C4-2B (cell line): ENCODE measurements at regions not wholly inside any gene's neighbourhood (a gene's known extent, or its start where the extent isn't known, plus 50 kb on each side); places are given as distances from the start of the nearest gene placed in this dataset.
"Not testable (repeated sequence)": the region's sequence is repeated elsewhere in the genome, so short reads cannot be mapped to it uniquely, and the experiment has no call there.

Experiments
- H3K27ac ChIP-seq: fragments of 450-650 bp; 2 replicates; pipeline ENCODE4 v1.5.1; 2017
- ZFX ChIP-seq: fragments of 450-650 bp; IDR thresholded peaks from 2 replicates; pipeline ENCODE4 v1.6.1; 2017
- TF ChIP-seq, protein P1 (sequence below): fragments of 450-650 bp; conservative IDR thresholded peaks from 2 replicates; pipeline ENCODE4 v1.5.1; 2017; ENCODE audit warnings: mild to moderate bottlenecking

DNA sequence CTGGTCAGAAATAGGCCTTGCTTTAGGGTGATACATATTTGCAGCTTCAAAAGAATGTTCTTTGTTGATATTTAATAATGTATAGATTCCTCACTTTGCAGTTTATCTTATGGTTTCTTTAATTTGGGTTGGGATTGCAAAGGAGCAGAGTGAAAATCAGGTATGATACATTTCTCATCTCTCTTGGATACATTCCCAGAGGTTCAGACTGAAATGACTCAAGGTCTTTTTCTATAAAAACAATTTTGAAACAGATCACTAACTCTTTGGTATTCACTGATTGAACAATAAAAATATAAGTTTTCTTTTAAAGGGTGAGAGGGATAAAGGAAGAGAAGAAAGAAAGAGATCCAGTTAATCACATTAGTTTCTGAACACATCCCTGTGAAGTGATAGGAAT, 606.5 kb upstream of the CAMK1G start:
- no peak overlapping the region for H3K27ac ChIP-seq

DNA sequence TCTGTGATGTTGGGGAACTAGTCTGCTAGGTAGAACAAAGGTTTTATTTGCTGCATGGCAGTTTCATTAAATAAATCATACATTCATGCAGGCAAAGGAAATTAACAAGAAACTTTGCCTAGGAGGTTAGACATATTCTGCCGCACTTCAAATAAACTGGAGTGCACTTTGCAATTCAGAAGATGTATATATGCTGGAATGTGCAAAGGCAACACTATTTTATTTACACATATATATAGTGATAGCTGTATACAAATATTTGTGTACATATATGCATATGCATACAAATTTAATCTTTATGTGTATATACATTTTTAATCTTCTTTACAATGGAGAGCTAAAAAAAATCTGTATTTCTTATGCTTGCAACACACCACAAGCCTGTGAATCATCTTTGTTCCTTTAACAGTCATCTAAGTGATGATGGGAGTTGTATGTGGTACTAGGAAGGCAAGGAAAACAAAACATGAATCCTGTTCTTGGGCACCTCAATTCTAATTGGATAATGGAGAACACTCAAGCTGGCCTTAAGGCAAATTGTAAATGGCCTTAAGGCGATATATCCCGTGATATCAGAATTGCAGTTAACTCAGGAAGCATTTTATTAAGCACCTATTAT, 605.8 kb upstream of the CAMK1G start:
- no peak overlapping the region for H3K27ac ChIP-seq
- TF ChIP-seq, protein P1, sequence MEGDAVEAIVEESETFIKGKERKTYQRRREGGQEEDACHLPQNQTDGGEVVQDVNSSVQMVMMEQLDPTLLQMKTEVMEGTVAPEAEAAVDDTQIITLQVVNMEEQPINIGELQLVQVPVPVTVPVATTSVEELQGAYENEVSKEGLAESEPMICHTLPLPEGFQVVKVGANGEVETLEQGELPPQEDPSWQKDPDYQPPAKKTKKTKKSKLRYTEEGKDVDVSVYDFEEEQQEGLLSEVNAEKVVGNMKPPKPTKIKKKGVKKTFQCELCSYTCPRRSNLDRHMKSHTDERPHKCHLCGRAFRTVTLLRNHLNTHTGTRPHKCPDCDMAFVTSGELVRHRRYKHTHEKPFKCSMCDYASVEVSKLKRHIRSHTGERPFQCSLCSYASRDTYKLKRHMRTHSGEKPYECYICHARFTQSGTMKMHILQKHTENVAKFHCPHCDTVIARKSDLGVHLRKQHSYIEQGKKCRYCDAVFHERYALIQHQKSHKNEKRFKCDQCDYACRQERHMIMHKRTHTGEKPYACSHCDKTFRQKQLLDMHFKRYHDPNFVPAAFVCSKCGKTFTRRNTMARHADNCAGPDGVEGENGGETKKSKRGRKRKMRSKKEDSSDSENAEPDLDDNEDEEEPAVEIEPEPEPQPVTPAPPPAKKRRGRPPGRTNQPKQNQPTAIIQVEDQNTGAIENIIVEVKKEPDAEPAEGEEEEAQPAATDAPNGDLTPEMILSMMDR: no peak
- TF ChIP-seq ZFX: no peak

More for the DNA sequence above, 606.5 kb upstream of the CAMK1G start:
- TF ChIP-seq ZFX: no peak
- TF ChIP-seq, protein P1: no peak

DNA sequence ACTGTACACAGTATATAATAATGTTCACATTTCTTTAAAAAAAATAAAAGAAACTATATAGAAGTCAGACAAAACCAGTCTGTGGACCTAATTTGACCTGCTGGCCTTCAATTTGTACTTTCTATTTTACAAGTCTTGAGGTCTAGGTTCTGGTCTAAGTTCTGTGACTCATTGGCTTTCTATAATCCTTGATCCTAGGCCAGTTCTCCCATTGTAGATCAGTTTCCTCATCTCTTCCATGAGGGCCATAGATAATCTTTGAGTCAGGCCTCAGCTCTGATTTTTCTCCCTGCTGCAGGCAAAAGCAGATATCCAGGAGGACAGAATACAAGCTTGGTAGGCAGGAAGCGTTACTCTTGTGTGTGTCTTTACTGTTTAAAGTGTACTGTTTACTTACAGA, 603.7 kb upstream of the CAMK1G start:
- no peak overlapping the region for H3K27ac ChIP-seq
- TF ChIP-seq, protein P1: no peak
- TF ChIP-seq ZFX: no peak

DNA sequence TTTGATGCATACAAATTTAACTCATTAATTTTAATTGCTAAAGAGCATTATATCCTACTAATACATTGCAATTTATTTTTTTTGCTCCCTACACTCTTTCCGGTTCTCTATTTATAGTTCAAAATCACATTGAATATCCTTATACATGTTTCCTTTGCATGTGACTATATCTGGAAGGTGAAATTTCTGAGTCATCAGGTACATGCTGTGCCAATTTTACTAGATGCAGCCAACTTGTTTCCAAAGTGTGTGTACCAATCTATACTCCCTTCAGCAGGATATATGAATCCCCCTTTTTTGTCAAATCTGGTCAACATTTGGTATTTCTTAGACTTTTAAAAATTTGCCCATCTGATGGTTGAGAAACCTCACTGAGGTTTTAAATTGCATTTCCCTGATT, 602.9 kb upstream of the CAMK1G start:
- TF ChIP-seq, protein P1: no peak
- TF ChIP-seq ZFX: no peak
- no peak overlapping the region for H3K27ac ChIP-seq

DNA sequence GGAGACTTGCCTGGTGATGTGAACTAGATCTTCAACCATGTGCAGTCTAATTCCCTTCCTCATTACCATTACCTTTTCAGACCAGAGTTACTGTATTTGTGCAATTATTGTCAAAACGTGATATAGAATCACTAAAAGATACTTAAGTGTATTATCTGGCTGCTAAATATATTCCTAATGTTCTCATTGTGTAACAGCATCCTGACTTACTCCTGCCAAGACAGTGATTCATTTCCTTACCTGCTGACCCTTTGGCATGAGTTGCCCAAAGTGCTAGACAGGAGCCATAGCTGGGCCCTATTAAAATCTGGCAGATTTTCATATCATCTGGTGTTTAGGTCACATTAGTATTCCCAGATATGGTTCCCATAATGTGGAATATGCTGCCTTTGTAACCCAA, 598.3 kb upstream of the CAMK1G start:
- H3K27ac ChIP-seq: no peak overlapping the region
- TF ChIP-seq ZFX: no peak
- TF ChIP-seq, protein P1: no peak

DNA sequence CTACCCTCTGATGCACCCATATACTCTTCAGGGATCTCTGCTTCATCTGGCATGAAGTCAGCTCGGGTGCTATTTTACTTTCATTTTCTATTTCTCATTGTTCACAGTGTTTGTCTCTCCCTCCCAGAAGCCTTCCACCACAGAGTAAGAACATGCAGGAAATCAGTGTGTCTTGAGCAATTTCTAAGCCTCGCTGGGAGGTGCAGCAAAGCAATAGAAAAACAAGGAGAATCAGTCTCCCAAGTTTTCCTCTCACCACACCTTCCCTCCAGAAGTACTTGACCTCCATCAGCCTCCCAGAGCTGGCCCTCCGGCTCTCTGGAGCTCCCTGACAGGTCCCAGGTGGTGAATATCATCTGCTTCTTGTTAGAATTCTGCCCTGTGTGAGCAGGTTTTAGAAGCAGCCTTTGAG, 594.7 kb upstream of the CAMK1G start:
- no peak overlapping the region for H3K27ac ChIP-seq
- TF ChIP-seq, protein P1: no peak
- TF ChIP-seq ZFX: no peak

DNA sequence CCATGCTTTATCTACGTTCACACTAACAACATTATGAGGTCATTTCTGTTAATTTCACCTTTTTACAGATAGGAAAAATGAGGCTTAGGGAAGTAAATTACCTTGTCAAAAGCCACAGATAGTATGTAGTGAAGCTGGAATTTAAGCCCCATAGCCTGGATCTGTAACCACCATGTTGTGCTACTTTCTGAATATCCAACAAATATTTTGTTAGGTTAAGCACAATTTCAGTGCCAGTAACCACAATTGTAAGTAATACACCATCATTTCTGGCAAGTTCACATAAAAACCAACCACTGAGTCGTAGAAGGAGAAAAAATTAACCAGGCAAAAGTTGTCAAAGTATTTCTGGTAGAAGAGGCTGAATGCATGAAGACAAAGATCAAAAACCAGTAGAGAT, 593.1 kb upstream of the CAMK1G start:
- TF ChIP-seq ZFX: no peak
- TF ChIP-seq, protein P1: no peak
- no peak overlapping the region for H3K27ac ChIP-seq

DNA sequence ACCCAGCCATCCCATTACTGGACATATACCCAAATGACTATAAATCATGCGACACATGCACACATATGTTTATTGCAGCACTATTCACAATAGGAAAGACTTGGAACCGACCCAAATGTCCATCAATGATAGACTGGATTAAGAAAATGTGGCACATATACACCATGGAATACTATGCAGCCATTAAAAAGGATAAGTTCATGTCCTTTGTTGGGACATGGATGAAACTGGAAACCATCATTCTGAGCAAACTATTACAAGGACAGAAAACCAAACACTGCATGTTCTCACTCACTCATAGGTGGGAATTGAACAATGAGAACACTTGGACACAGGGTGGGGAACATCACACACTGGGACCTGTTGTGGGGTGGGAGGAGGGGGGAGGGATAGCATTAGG, 586.5 kb upstream of the CAMK1G start:
- H3K27ac ChIP-seq: not testable (repeated sequence)
